ENCODE measurements at regions not wholly inside any gene's neighbourhood (a gene's known extent, or its start where the extent isn't known, plus 50 kb on each side); places are given as distances from the start of the nearest gene placed in this dataset.

GRCh38 chr5:74288448-74289108 lies 351.9 kb downstream of the ENC1 start:
- TF ChIP-seq POLR2A (IDR thresholded peaks at IDR 0.05): no peak
- no peak for TF ChIP-seq CTCF (IDR thresholded peaks at IDR 0.05)

All from uterus (tissue), 2 donors.